ENCODE measurements at regions not wholly inside any gene's neighbourhood (a gene's known extent, or its start where the extent isn't known, plus 50 kb on each side); places are given as distances from the start of the nearest gene placed in this dataset.

DNA sequence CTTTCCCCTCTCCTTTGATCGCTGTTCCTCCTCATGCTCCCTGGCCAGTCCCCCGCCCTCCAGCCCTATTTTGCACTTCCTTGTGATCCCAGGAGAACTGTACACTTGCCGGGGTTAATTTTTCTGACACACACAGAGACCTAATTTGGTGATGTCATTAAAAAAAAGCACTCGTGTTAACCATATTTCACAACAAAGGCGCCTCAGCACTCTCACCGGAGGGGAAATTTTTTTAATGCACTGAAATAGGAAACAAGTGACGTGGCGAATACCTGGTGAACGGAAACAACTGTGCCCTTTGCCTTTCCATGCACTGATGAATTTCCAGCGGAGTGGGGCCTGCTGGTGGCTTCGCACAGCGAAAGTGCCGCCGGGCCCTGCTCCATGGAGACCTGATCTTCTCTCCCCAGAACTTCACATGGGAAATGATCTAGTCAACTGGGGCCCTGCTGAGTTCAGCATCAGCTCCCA is 53.9 kb upstream of the TAGAP start:
- H3K4me1 ChIP-seq (ENCODE audit: insufficient read depth, low read length), result no peaks in the 10 kb centered on the region
- H3K9me3 ChIP-seq (ENCODE audit: insufficient read depth, low read depth, low read length), result no peaks in the 10 kb centered on the region
- no peak for DNase-seq (ENCODE audit: low read depth)
- no peaks in the 10 kb centered on the region for H4K20me1 ChIP-seq (ENCODE audit: insufficient read depth, low read length)
- H3K27ac ChIP-seq (ENCODE audit: low read depth, low read length), result no peak overlapping the region
- Mint-ChIP-seq H3K9me3 (ENCODE audit: unreplicated experiment) (no peaks in the 10 kb centered on the region), H3K4me1 (ENCODE audit: low read depth, unreplicated experiment) (peaks cover 4% of the 10 kb centered on the region), H3K36me3 (ENCODE audit: low read depth, unreplicated experiment) (no peaks in the 10 kb centered on the region), H3K4me3 (ENCODE audit: unreplicated experiment) (no peak overlapping the region), H3K27me3 (ENCODE audit: low read depth, unreplicated experiment) (peaks cover 22% of the 10 kb centered on the region), H3K27ac (ENCODE audit: unreplicated experiment) (no peak overlapping the region)
- no peak overlapping the region for H3K9ac ChIP-seq (ENCODE audit: low read length)
- no peak overlapping the region for H3K4me3 ChIP-seq (ENCODE audit: insufficient read depth, low read depth, low read length)
- H2AFZ ChIP-seq (ENCODE audit: low read depth, low read length), result no peak overlapping the region
- peaks cover 5% of the 10 kb centered on the region for H3K27me3 ChIP-seq (ENCODE audit: insufficient read depth, low read length)
- no peak for FAIRE-seq
- H3K36me3 ChIP-seq (ENCODE audit: insufficient read depth, low read length), result no peaks in the 10 kb centered on the region
- H3K79me2 ChIP-seq (ENCODE audit: insufficient read depth, low read length), result no peaks in the 10 kb centered on the region
- TF ChIP-seq CTCF (IDR thresholded peaks at IDR 0.05; ENCODE audit: insufficient read depth, low read depth, low read length), result no peak
- no peak for TF ChIP-seq EZH2 (IDR thresholded peaks at IDR 0.05; ENCODE audit: insufficient read depth, low read length)
- no peak overlapping the region for H3K4me2 ChIP-seq (ENCODE audit: low read length)

DNA sequence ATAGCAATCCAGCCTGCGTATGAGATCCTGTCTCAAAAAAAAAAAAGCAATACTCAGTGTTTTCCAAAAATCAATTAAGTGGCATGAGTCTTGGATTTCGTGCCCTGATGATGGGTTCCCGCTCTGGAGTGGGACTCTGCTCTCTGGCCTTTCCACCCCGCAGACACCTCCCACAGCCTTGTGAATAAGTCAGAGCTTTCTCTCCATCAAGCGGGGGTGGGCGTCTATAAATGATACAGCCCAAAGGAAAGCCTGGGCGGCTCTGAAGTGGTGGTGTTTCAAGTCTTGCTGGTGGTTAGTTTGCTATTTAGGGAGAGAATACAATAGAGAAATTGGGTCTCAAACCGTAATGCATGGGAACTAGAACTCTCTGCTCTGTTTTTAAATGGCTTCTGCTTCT is 52.5 kb upstream of the TAGAP start:
- Histone ChIP-seq H3K9ac (ENCODE audit: low read length) (no peak overlapping the region), H3K4me1 (ENCODE audit: insufficient read depth, low read length) (no peaks in the 10 kb centered on the region), H3K4me3 (ENCODE audit: insufficient read depth, low read depth, low read length) (no peak overlapping the region), H3K9me3 (ENCODE audit: insufficient read depth, low read depth, low read length) (no peaks in the 10 kb centered on the region), H2AFZ (ENCODE audit: low read depth, low read length) (no peak overlapping the region), H3K79me2 (ENCODE audit: insufficient read depth, low read length) (no peaks in the 10 kb centered on the region), H3K4me2 (ENCODE audit: low read length) (no peak overlapping the region), H3K27ac (ENCODE audit: low read depth, low read length) (no peak overlapping the region), H4K20me1 (ENCODE audit: insufficient read depth, low read length) (no peaks in the 10 kb centered on the region), H3K36me3 (ENCODE audit: insufficient read depth, low read length) (no peaks in the 10 kb centered on the region), H3K27me3 (ENCODE audit: insufficient read depth, low read length) (peaks cover 2% of the 10 kb centered on the region)
- Mint-ChIP-seq H3K4me3 (ENCODE audit: unreplicated experiment) (no peak overlapping the region), H3K36me3 (ENCODE audit: low read depth, unreplicated experiment) (no peaks in the 10 kb centered on the region), H3K27ac (ENCODE audit: unreplicated experiment) (no peak overlapping the region), H3K4me1 (ENCODE audit: low read depth, unreplicated experiment) (peaks cover 6% of the 10 kb centered on the region), H3K9me3 (ENCODE audit: unreplicated experiment) (no peaks in the 10 kb centered on the region), H3K27me3 (ENCODE audit: low read depth, unreplicated experiment) (peaks cover 15% of the 10 kb centered on the region)
- DNase-seq (ENCODE audit: low read depth), result no peak
- TF ChIP-seq CTCF (IDR thresholded peaks at IDR 0.05; ENCODE audit: insufficient read depth, low read depth, low read length) (no peak), EZH2 (IDR thresholded peaks at IDR 0.05; ENCODE audit: insufficient read depth, low read length) (no peak)
- no peak for FAIRE-seq

GRCh38 chr6:159095616-159096015 is 50.8 kb upstream of the TAGAP start:
- Histone ChIP-seq H3K4me1 (ENCODE audit: insufficient read depth, low read length) (no peaks in the 10 kb centered on the region), H3K79me2 (ENCODE audit: insufficient read depth, low read length) (no peaks in the 10 kb centered on the region), H3K27me3 (ENCODE audit: insufficient read depth, low read length) (no peaks in the 10 kb centered on the region), H4K20me1 (ENCODE audit: insufficient read depth, low read length) (no peaks in the 10 kb centered on the region), H3K4me3 (ENCODE audit: insufficient read depth, low read depth, low read length) (no peak overlapping the region), H3K36me3 (ENCODE audit: insufficient read depth, low read length) (no peaks in the 10 kb centered on the region), H2AFZ (ENCODE audit: low read depth, low read length) (no peak overlapping the region), H3K9me3 (ENCODE audit: insufficient read depth, low read depth, low read length) (no peaks in the 10 kb centered on the region), H3K4me2 (ENCODE audit: low read length) (no peak overlapping the region), H3K27ac (ENCODE audit: low read depth, low read length) (no peak overlapping the region), H3K9ac (ENCODE audit: low read length) (no peak overlapping the region)
- Mint-ChIP-seq H3K4me3 (ENCODE audit: unreplicated experiment) (no peak overlapping the region), H3K4me1 (ENCODE audit: low read depth, unreplicated experiment) (peaks cover 6% of the 10 kb centered on the region), H3K36me3 (ENCODE audit: low read depth, unreplicated experiment) (no peaks in the 10 kb centered on the region), H3K27ac (ENCODE audit: unreplicated experiment) (no peak overlapping the region), H3K9me3 (ENCODE audit: unreplicated experiment) (no peaks in the 10 kb centered on the region), H3K27me3 (ENCODE audit: low read depth, unreplicated experiment) (peaks cover 9% of the 10 kb centered on the region)
- no peak for DNase-seq (ENCODE audit: low read depth)
- FAIRE-seq, result no peak
- TF ChIP-seq CTCF (IDR thresholded peaks at IDR 0.05; ENCODE audit: insufficient read depth, low read depth, low read length) (no peak), EZH2 (IDR thresholded peaks at IDR 0.05; ENCODE audit: insufficient read depth, low read length) (no peak)
